ENCODE measurements at regions not wholly inside any gene's neighbourhood (a gene's known extent, or its start where the extent isn't known, plus 50 kb on each side); places are given as distances from the start of the nearest gene placed in this dataset.

DNA sequence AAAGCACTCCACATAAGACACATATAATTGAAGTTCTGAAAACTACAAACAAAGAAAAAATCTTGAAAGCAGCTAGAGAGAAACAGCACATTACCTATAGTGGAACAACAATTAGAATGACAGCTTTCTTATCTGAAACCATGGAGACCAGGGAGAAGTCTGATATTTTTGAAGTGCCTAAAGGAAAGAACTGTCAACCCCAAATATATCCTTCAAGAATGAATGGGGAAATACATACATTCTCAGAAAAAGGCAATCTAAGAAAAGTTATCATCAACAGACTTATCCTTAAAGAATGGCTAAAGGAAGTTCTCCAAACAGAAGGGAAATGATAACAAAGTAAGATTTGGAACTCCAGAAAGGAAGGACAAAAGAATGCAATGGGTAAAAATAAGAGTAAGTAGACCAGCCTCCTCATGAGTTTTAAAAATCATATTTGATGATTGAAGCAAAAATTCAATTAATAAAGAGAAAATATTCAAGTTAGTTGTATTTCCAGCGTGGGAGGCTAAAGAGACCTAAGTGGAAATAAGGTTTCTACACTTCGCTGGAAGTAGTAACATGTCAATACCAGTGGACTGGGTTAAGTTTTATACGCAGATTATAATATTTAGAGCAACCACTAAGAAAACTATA lies 170.8 kb upstream of the SAMSN1 start:
- no peak for TF ChIP-seq TAF1 (IDR thresholded peaks at IDR 0.05; ENCODE audit: borderline replicate concordance, insufficient read depth, low read length)
- TF ChIP-seq SIN3A (IDR thresholded peaks at IDR 0.05; ENCODE audit: borderline replicate concordance, insufficient read depth, low read length), result no peak
- TF ChIP-seq POLR2AphosphoS5 (IDR thresholded peaks at IDR 0.05; ENCODE audit: low read depth, low read length), result no peak
- no peak for TF ChIP-seq REST (IDR thresholded peaks at IDR 0.05; ENCODE audit: insufficient read depth in 1 of 2, low read depth in 2 of 2, low read length in 2 of 2)
- no peak for TF ChIP-seq FOXP2 (optimal IDR thresholded peaks at IDR 0.05; ENCODE audit: borderline replicate concordance, extremely low read depth, extremely low read length, insufficient read depth)

DNA sequence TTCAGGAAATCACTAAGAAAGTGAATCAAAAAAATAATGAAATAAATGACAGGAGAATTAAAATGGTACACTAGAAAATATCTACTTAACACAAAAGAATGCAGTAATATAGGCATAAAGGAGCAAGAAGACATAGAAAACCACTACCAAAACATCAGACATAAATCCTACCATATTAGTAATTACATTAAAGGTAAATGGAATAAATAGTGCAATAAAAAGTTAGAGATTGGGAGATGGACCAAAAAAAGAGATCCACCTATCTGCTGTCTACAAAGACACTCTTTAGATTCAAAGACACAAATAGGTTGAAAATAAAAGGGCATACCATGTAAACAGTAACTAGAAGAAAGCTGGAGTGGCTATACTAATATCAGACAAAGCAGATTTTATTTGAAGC lies 167.0 kb upstream of the SAMSN1 start:
- TF ChIP-seq SIN3A (IDR thresholded peaks at IDR 0.05; ENCODE audit: borderline replicate concordance, insufficient read depth, low read length) (no peak), REST (IDR thresholded peaks at IDR 0.05; ENCODE audit: insufficient read depth in 1 of 2, low read depth in 2 of 2, low read length in 2 of 2) (no peak), TAF1 (IDR thresholded peaks at IDR 0.05; ENCODE audit: borderline replicate concordance, insufficient read depth, low read length) (no peak), POLR2AphosphoS5 (IDR thresholded peaks at IDR 0.05; ENCODE audit: low read depth, low read length) (no peak), FOXP2 (optimal IDR thresholded peaks at IDR 0.05; ENCODE audit: borderline replicate concordance, extremely low read depth, extremely low read length, insufficient read depth) (no peak)

- TF ChIP-seq REST (IDR thresholded peaks at IDR 0.05; ENCODE audit: insufficient read depth in 1 of 2, low read depth in 2 of 2, low read length in 2 of 2), result no peak
Measured at GRCh38 chr21:14712121-14712715, 166.1 kb upstream of the SAMSN1 start.

- TF ChIP-seq POLR2AphosphoS5 (IDR thresholded peaks at IDR 0.05; ENCODE audit: low read depth, low read length), result no peak
Measured at GRCh38 chr21:14711287-14711686, 165.2 kb upstream of the SAMSN1 start.

- TF ChIP-seq POLR2AphosphoS5 (IDR thresholded peaks at IDR 0.05; ENCODE audit: low read depth, low read length) (no peak), SIN3A (IDR thresholded peaks at IDR 0.05; ENCODE audit: borderline replicate concordance, insufficient read depth, low read length) (no peak), TAF1 (IDR thresholded peaks at IDR 0.05; ENCODE audit: borderline replicate concordance, insufficient read depth, low read length) (no peak), REST (IDR thresholded peaks at IDR 0.05; ENCODE audit: insufficient read depth in 1 of 2, low read depth in 2 of 2, low read length in 2 of 2) (no peak), FOXP2 (optimal IDR thresholded peaks at IDR 0.05; ENCODE audit: borderline replicate concordance, extremely low read depth, extremely low read length, insufficient read depth) (no peak)
Measured at GRCh38 chr21:14707511-14708020, 161.5 kb upstream of the SAMSN1 start.

Data from PFSK-1 (cell line).